OCI-LY3 (cell line): ENCODE measurements at regions not wholly inside any gene's neighbourhood (a gene's known extent, or its start where the extent isn't known, plus 50 kb on each side); places are given as distances from the start of the nearest gene placed in this dataset.

ENCODE experiments used
- EZH2phosphoT487 ChIP-seq: fragments of 200-600 bp; shearing (Covaris generic); IDR thresholded peaks from 2 replicates; pipeline ENCODE4 v1.6.1; 2018; ENCODE audit warnings: antibody characterized with exemption, mixed run types, low read depth
- TF ChIP-seq, protein P1 (sequence below): fragments of 200-600, 300-600 bp; sonication (generic); IDR thresholded peaks from 2 replicates; pipeline ENCODE4 v1.5.1; 2014; ENCODE audit warnings: antibody characterized with exemption, low read length, low read depth

DNA sequence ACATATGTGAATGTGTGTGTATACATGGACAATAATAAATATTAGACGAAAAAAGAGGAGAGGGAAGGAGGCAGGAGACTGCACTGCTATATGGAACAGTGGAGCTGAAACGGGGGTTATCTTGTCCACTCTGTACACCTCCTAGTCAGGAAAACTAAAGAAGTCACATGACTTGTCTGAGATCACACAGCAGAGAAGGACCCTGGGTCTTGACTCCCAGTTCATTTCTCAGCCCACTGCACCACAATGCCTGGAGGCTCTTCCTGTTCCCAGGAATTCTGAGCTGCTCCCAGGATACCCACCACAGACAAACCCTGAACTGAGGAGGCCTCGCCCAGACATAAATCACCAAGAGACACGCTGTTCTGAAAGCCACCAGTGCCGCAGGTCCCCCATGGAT lies 349.6 kb downstream of the CTTN start:
- TF ChIP-seq, protein P1, sequence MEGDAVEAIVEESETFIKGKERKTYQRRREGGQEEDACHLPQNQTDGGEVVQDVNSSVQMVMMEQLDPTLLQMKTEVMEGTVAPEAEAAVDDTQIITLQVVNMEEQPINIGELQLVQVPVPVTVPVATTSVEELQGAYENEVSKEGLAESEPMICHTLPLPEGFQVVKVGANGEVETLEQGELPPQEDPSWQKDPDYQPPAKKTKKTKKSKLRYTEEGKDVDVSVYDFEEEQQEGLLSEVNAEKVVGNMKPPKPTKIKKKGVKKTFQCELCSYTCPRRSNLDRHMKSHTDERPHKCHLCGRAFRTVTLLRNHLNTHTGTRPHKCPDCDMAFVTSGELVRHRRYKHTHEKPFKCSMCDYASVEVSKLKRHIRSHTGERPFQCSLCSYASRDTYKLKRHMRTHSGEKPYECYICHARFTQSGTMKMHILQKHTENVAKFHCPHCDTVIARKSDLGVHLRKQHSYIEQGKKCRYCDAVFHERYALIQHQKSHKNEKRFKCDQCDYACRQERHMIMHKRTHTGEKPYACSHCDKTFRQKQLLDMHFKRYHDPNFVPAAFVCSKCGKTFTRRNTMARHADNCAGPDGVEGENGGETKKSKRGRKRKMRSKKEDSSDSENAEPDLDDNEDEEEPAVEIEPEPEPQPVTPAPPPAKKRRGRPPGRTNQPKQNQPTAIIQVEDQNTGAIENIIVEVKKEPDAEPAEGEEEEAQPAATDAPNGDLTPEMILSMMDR: no peak
- no peak for TF ChIP-seq EZH2phosphoT487
